HL-60/S4 treated with retinoic acid at 250 ng/mL for 4 days and 3 days (cell line): ENCODE measurements at regions not wholly inside any gene's neighbourhood (a gene's known extent, or its start where the extent isn't known, plus 50 kb on each side); places are given as distances from the start of the nearest gene placed in this dataset.

Source experiments
- in situ Hi-C: fragments of 300-500 bp; cut with MboI; formaldehyde crosslinking; loops from 2 replicates; pipeline ENCODE4 v1.7.0; 2022; ENCODE audit warnings: low sequenced_read_pairs

- in situ Hi-C loops, result no loop called here
These were observed 563.5 kb downstream of the PDCD6IP start for GRCh38 chr3:34361921-34362320.

GRCh38 chr3:34362910-34363309 is 564.5 kb downstream of the PDCD6IP start:
- in situ Hi-C loops, result no loop called here

DNA sequence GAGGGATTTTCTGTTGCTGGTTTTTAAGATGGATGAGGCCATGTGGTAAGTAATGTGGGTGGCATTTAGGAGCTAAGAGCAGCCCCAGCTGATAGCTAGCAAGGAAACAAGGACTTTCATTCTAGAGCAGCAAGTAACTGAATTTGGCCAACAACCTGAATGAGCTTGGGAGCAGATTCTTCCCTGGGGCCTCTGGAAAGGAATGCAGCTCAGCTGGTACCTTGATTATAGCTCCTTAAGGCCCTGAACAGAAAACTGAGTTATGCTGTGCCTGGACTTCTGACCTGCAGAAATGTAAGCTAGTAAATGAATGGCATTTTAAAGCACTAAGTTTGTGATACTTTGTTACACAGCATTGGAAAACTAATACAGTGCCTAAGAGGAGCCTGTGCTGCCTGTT is 565.5 kb downstream of the PDCD6IP start:
- in situ Hi-C loops, result no loop called here

DNA sequence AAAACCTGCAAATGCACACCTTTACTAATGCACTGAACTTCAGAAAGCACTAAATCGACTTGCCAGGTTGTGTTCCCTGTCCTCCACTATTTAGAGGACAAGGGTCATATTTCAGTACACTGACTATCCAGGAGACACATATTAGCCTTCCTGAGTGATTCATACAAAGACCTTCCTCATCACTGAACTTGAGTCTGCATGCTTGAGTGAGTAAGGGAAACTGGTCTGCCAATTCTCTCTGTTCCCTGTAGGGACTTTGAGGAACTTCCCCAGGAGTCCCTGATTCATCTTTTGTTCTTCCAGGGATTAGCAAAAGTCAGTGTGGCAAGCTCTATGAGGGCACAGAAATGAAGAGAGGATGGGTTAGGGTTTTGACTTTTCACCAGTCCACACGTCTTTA is 565.9 kb downstream of the PDCD6IP start:
- in situ Hi-C loops, result no loop called here

DNA sequence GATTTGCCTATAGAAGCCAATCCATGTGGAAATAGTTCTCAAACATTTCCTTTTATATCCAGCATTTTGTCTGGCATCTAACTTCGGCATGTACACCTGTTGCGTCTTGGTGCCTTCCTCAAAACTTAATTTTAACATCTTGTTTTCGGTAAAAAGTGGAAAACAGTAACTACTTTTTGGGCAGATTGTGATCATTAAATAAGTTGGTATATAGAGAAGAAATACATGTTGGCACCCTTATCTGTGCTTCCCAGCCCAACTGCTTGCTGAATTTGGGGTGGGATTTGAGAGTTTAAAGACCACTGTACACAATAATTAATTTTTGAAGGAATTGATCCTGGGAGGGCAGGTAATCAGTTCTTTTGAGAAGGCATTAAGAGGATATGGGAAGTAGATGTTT is 566.8 kb downstream of the PDCD6IP start:
- in situ Hi-C loops, result no loop called here

DNA sequence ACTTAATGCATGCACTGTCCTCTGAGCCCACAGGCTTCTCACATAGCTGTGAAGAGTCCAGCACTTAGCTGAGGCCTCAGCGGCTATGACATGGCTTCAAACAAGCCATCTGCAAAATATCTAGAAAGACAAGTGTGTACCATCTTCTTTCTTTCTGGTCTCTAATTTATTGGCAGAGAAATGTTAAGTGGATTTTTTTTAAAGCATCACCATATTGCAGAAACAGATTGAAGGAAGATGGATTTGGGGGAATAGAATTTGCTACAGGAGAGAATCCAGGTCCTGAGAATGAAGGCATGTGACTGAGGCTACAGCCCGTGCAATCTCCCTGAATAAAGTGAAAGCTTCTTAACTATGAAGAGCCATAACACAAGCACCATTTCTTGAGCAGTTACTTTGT is 567.3 kb downstream of the PDCD6IP start:
- in situ Hi-C loops, result no loop called here

- in situ Hi-C loops, result no loop called here
These were observed 569.1 kb downstream of the PDCD6IP start for GRCh38 chr3:34367521-34367920.

DNA sequence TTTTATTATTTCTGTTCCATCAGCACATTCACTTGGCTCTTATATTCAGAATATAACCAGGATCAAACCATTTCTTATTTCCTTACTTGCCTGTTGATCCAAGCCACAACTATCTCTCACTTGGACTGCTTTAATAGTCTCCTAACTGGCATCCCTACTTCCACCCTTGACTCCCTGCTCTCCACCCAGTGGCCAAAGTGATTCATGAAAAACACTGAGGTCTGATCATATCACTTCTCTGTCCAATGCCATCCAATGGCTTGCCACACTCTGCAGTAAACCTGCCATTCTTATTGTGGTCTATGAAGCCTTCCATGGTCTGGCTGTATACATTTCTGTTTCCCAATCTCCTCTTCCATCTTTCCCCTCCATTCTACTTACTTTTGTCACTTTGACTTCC is 576.1 kb downstream of the PDCD6IP start:
- in situ Hi-C loops, result no loop called here

DNA sequence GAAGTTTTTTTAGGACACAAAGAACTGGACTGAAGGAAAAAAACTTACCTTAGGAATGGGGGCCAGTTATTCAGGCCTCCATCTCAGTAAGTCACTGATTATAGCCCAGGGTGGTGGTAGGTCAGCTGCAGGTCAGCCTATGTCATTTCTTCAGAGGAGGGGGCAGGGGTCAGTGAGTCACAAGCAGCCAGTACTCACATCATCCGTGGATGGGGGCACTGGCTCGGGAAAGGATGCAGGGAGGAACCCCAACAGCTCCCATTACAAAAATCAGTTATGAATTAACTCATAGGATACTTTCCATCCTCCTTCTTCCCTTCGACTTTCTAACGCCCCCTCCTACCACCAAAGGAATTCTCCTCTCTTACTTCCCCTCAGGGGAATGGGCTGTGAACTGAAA is 578.3 kb downstream of the PDCD6IP start:
- in situ Hi-C loops, result no loop called here

- in situ Hi-C loops, result no loop called here
These were observed 579.5 kb downstream of the PDCD6IP start for GRCh38 chr3:34377961-34378360.

- in situ Hi-C loops, result no loop called here
These were observed 582.8 kb downstream of the PDCD6IP start for GRCh38 chr3:34381243-34381642.

GRCh38 chr3:34382859-34383258 is 584.4 kb downstream of the PDCD6IP start:
- in situ Hi-C loops, result no loop called here

DNA sequence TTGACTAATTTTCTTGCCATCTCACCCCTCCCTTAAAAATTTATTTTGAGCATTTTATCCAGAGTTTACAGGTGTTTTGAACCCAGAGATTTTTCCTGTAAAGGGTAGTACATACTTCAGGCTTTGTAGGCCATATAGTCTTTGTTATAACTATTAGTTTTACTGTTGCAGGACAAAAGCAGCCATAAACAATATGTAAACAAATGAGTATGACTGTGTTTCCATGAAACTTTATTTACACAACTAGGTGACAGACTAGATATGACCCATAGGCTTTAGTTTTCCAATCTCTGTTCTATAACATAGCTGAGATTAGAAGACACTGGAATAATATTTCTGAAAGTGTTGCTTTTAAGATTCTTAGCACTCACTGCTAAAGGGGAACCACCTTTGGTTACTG is 587.9 kb downstream of the PDCD6IP start:
- in situ Hi-C loops, result no loop called here

- in situ Hi-C loops, result no loop called here
These were observed 589.6 kb downstream of the PDCD6IP start for GRCh38 chr3:34387826-34388564.

DNA sequence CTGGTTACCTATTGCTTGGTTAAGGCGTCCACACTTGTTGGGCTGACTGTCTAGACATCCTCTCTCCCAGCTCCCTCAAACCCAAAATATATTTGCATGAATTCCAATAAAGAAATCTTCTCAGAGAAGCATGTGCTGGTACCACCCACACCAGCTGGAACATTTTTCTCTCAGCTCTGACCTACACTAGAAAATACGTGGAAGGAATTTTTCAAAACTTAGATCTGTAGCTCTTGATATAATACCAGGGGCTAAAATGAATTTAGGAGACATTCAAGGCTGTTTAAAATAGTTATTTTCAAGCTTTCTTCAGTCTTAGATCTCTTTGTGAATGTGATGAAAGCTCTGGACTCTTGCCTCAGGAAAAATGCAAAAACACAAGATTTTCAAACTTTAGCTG is 590.4 kb downstream of the PDCD6IP start:
- in situ Hi-C loops, result no loop called here

- in situ Hi-C loops, result no loop called here
These were observed 596.7 kb downstream of the PDCD6IP start for GRCh38 chr3:34394978-34395748.

DNA sequence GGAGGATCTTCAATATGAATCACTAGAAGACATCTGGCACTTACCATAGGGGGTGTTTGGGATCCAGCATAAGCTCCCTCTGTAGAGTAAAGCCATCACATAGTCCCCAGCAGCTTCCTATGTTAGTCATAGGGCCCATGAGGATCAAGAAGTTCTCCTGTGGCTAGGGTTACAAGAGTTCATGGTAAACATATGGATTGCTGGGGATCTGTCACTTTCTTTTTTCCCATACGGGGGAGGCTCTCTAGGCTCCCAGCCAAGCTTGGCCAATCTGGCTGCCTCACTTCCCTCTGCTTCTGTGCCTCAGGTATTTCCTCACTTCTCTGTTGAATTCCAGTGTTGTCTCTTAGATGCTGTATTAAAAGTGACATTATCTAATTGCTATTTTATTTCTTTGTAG is 597.9 kb downstream of the PDCD6IP start:
- in situ Hi-C loops, result no loop called here

- in situ Hi-C loops, result no loop called here
These were observed 598.5 kb downstream of the PDCD6IP start for GRCh38 chr3:34396956-34397355.

GRCh38 chr3:34399401-34399800 is 601.0 kb downstream of the PDCD6IP start:
- in situ Hi-C loops, result no loop called here

- in situ Hi-C loops, result no loop called here
These were observed 606.7 kb downstream of the PDCD6IP start for GRCh38 chr3:34405159-34405558.

GRCh38 chr3:34407281-34407680 is 608.9 kb downstream of the PDCD6IP start:
- in situ Hi-C loops, result no loop called here

DNA sequence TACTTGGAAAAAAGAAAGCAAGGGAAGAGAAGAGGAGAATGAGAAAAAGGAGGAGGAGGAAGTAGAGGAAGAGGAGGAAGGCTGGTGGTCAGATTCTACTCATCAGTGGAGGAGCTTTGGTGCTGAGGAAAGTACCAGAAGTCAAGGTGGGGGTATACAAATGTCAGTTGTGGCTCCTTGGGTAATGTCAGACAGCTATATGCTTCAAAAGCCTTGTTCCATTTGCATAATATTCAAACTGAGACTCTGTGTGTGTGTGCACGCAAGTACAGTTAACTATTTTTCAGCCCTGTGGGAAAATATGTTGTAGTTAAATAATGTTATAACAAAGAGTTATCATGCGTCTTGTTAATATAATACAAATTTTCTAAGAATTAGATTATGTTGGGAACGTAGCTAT is 609.7 kb downstream of the PDCD6IP start:
- in situ Hi-C loops, result no loop called here
